H1 (cell line): ENCODE measurements at regions not wholly inside any gene's neighbourhood (a gene's known extent, or its start where the extent isn't known, plus 50 kb on each side); places are given as distances from the start of the nearest gene placed in this dataset.

Experiments
- CHD7 ChIP-seq: fragments of 300-600 bp; sonication (generic); IDR thresholded peaks from 2 replicates; pipeline ENCODE4 v1.7.1; 2012; ENCODE audit warnings: low read length, moderate library complexity, mild to moderate bottlenecking, inconsistent platforms; ENCODE audit not compliant: insufficient replicate concordance
- EZH2 ChIP-seq: fragments of 200-600 bp; sonication (generic); IDR thresholded peaks from 2 replicates; pipeline ENCODE4 v1.7.1; 2012; ENCODE audit warnings: low read depth, mild to moderate bottlenecking, moderate library complexity, low read length, inconsistent platforms; ENCODE audit not compliant: severe bottlenecking

DNA sequence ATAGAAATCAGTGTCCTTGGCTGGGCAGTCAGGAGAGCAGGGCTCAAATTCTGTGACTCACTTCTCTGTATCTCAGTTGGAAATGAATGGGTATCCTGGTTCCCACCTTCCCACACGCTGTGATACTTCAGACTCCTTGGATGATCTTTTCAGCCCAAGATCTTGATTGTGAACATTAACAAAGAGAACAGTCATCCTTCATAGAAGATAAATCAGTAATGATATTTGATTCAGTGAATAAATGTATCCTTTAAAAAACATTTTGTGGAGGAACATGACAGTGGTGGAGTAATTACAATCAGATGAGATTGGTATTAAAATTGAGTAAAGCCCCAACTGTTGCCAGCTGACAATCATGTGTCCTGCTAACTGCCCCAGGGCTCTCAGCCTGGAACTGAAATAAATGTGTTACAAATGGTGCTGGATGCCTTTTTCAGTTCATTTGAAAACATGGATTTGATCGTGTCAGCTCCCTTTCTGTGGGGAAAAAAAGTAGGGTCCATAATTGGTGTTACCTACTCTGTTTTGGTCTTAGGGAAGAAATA, 72.9 kb upstream of the OR5AN1 start (continued):
- no peak for TF ChIP-seq CHD7
- no peak for TF ChIP-seq EZH2
